Prostate gland (tissue), 2 donors: ENCODE measurements at regions not wholly inside any gene's neighbourhood (a gene's known extent, or its start where the extent isn't known, plus 50 kb on each side); places are given as distances from the start of the nearest gene placed in this dataset.

Source experiments
- POLR2A ChIP-seq: fragments of 450-650 bp; IDR thresholded peaks from one replicate; pipeline ENCODE4 v1.6.1; 2016; ENCODE audit warnings: antibody characterized with exemption, mild to moderate bottlenecking
- POLR2AphosphoS5 ChIP-seq: sonication (generic); formaldehyde crosslinking; IDR thresholded peaks from one replicate; pipeline ENCODE4 v1.6.1; 2017; ENCODE audit warnings: antibody characterized with exemption
- TF ChIP-seq, protein P1 (sequence below), 4 experiments: fragments of 200-600 bp in 2 of 4; fragments of 450-650 bp in 2 of 4; sonication (generic) in 2 of 4; IDR thresholded peaks; 1 replicate in 3 of 4; 2 replicates in 1 of 4; pipeline ENCODE4 v1.5.1; 2016 to 2019; ENCODE audit warnings: antibody characterized with exemption in 4 of 4, mild to moderate bottlenecking in 2 of 4, moderate library complexity in 2 of 4

GRCh38 chr9:8014997-8015682 is 215.6 kb upstream of the DMAC1 start:
- TF ChIP-seq, protein P1, sequence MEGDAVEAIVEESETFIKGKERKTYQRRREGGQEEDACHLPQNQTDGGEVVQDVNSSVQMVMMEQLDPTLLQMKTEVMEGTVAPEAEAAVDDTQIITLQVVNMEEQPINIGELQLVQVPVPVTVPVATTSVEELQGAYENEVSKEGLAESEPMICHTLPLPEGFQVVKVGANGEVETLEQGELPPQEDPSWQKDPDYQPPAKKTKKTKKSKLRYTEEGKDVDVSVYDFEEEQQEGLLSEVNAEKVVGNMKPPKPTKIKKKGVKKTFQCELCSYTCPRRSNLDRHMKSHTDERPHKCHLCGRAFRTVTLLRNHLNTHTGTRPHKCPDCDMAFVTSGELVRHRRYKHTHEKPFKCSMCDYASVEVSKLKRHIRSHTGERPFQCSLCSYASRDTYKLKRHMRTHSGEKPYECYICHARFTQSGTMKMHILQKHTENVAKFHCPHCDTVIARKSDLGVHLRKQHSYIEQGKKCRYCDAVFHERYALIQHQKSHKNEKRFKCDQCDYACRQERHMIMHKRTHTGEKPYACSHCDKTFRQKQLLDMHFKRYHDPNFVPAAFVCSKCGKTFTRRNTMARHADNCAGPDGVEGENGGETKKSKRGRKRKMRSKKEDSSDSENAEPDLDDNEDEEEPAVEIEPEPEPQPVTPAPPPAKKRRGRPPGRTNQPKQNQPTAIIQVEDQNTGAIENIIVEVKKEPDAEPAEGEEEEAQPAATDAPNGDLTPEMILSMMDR (IDR thresholded peaks at IDR 0.05): no peak
- no peak for TF ChIP-seq POLR2AphosphoS5
- TF ChIP-seq POLR2A: no peak
